ENCODE measurements at regions not wholly inside any gene's neighbourhood (a gene's known extent, or its start where the extent isn't known, plus 50 kb on each side); places are given as distances from the start of the nearest gene placed in this dataset.

- Histone ChIP-seq H3K27ac (no peak overlapping the region), H3K27me3 (no peaks in the 10 kb centered on the region), H3K36me3 (no peaks in the 10 kb centered on the region), H3K4me3 (no peak overlapping the region), H3K9me3 (no peaks in the 10 kb centered on the region), H3K4me1 (no peaks in the 10 kb centered on the region)
- DNase-seq (no peak), ATAC-seq (no peak)
- 0% methylated on average over 1 of the region's 1 CpG for WGBS (ENCODE audit: insufficient coverage, low coverage, low lambda C conversion rate, missing lambda C conversion rate)
- no peak for TF ChIP-seq CTCF (IDR thresholded peaks at IDR 0.05)
- no peak for TF ChIP-seq POLR2A (IDR thresholded peaks at IDR 0.05)
- intact Hi-C loops (cut with DNase I), result no loop called here
Measured at GRCh38 chr14:48723841-48724495, 862.2 kb downstream of the RPS29 start.

GRCh38 chr14:48714366-48714765 lies 871.8 kb downstream of the RPS29 start:
- 72% methylated on average over 7 of the region's 7 CpGs for WGBS (ENCODE audit: insufficient coverage, low coverage, low lambda C conversion rate, missing lambda C conversion rate)
- no peak for TF ChIP-seq POLR2A (IDR thresholded peaks at IDR 0.05)
- TF ChIP-seq CTCF (IDR thresholded peaks at IDR 0.05), result no peak
- no peaks in the 10 kb centered on the region for H3K4me1 ChIP-seq
- H3K27ac ChIP-seq, result no peak overlapping the region
- H3K36me3 ChIP-seq, result no peaks in the 10 kb centered on the region
- H3K9me3 ChIP-seq, result no peaks in the 10 kb centered on the region
- ATAC-seq (no peak), DNase-seq (no peak)
- H3K27me3 ChIP-seq, result no peaks in the 10 kb centered on the region
- H3K4me3 ChIP-seq, result no peak overlapping the region
- intact Hi-C loops (cut with DNase I), result no loop called here

- H3K4me3 ChIP-seq, result no peak overlapping the region
- H3K9me3 ChIP-seq, result no peaks in the 10 kb centered on the region
- H3K4me1 ChIP-seq, result no peaks in the 10 kb centered on the region
- ATAC-seq (no peak), DNase-seq (no peak)
- intact Hi-C loops (cut with DNase I), result no loop called here
- no peak overlapping the region for H3K27ac ChIP-seq
- no peaks in the 10 kb centered on the region for H3K36me3 ChIP-seq
- no peaks in the 10 kb centered on the region for H3K27me3 ChIP-seq
- TF ChIP-seq POLR2A (IDR thresholded peaks at IDR 0.05) (no peak), CTCF (IDR thresholded peaks at IDR 0.05) (no peak)
- 47% methylated on average over 1 of the region's 1 CpG for WGBS (ENCODE audit: insufficient coverage, low coverage, low lambda C conversion rate, missing lambda C conversion rate)
Measured at GRCh38 chr14:48710133-48710532, 876.0 kb downstream of the RPS29 start.

- DNase-seq (no peak), ATAC-seq (no peak)
- Histone ChIP-seq H3K4me1 (no peaks in the 10 kb centered on the region), H3K4me3 (no peak overlapping the region), H3K27me3 (no peaks in the 10 kb centered on the region), H3K9me3 (no peaks in the 10 kb centered on the region), H3K27ac (no peak overlapping the region), H3K36me3 (no peaks in the 10 kb centered on the region)
- WGBS (ENCODE audit: insufficient coverage, low coverage, low lambda C conversion rate, missing lambda C conversion rate), result 73% methylated on average over 1 of the region's 1 CpG
- TF ChIP-seq CTCF (IDR thresholded peaks at IDR 0.05) (no peak), POLR2A (IDR thresholded peaks at IDR 0.05) (no peak)
- intact Hi-C loops (cut with DNase I), result no loop called here
Measured at GRCh38 chr14:48709277-48709785, 876.8 kb downstream of the RPS29 start.

- Histone ChIP-seq H3K27me3 (no peaks in the 10 kb centered on the region), H3K9me3 (no peaks in the 10 kb centered on the region), H3K27ac (no peak overlapping the region), H3K36me3 (no peaks in the 10 kb centered on the region), H3K4me1 (no peaks in the 10 kb centered on the region), H3K4me3 (no peak overlapping the region)
- ATAC-seq (no peak), DNase-seq (no peak)
- TF ChIP-seq CTCF (IDR thresholded peaks at IDR 0.05) (no peak), POLR2A (IDR thresholded peaks at IDR 0.05) (no peak)
- intact Hi-C loops (cut with DNase I), result no loop called here
Measured at GRCh38 chr14:48704639-48705038, 881.5 kb downstream of the RPS29 start.
